Suprapubic skin (tissue), 4 donors: ENCODE measurements at regions not wholly inside any gene's neighbourhood (a gene's known extent, or its start where the extent isn't known, plus 50 kb on each side); places are given as distances from the start of the nearest gene placed in this dataset.

Experiments used
- DNase-seq, 2 donors: peaks; one replicate each; pipeline ENCODE4 v3.0.0-alpha.2; 2019; ENCODE audit warnings: low spot score in 2 of 2
- H3K27ac ChIP-seq: fragments of 200-600 bp; sonication (generic); one replicate; pipeline ENCODE4 v1.5.1; 2019
- H3K27me3 ChIP-seq: fragments of 200-600 bp; sonication (generic); one replicate; pipeline ENCODE4 v1.5.1; 2019
- H3K36me3 ChIP-seq: fragments of 200-600 bp; sonication (generic); one replicate; pipeline ENCODE4 v1.5.1; 2019
- H3K4me1 ChIP-seq: fragments of 200-600 bp; sonication (generic); one replicate; pipeline ENCODE4 v1.5.1; 2019
- H3K4me3 ChIP-seq: fragments of 200-600 bp; sonication (generic); one replicate; pipeline ENCODE4 v1.5.1; 2019; ENCODE audit warnings: mild to moderate bottlenecking
- H3K9me3 ChIP-seq: fragments of 200-600 bp; sonication (generic); one replicate; pipeline ENCODE4 v1.5.1; 2019
- CTCF ChIP-seq, 2 donors: fragments of 200-600 bp in 1 of 2; fragments of 450-650 bp in 1 of 2; sonication (generic) in 1 of 2; IDR thresholded peaks; one replicate each; pipeline ENCODE4 v1.5.1; 2016 to 2019; ENCODE audit warnings: antibody characterized with exemption in 2 of 2, mild to moderate bottlenecking in 1 of 2, moderate library complexity in 1 of 2
- EP300 ChIP-seq: sonication (generic); formaldehyde crosslinking; IDR thresholded peaks from one replicate; pipeline ENCODE4 v1.6.1; 2017; ENCODE audit warnings: antibody characterized with exemption
- POLR2A ChIP-seq, 2 donors: fragments of 450-650 bp; IDR thresholded peaks; one replicate each; pipeline ENCODE4 v1.6.1; 2017; ENCODE audit warnings: antibody characterized with exemption in 2 of 2, mild to moderate bottlenecking in 2 of 2, moderate library complexity in 2 of 2
- POLR2AphosphoS5 ChIP-seq, 3 donors: sonication (generic); formaldehyde crosslinking; IDR thresholded peaks; one replicate each; pipeline ENCODE4 v1.6.1; 2017; ENCODE audit warnings: antibody characterized with exemption in 3 of 3
- WGBS: methylation state at CpG from one replicate; pipeline ENCODE4 v1.1.5; 2018; 5-methylcytosine and 5-hydroxymethylcytosine counted together

- H3K27me3 ChIP-seq: no peaks in the 10 kb centered on the region
- H3K36me3 ChIP-seq: no peaks in the 10 kb centered on the region
- peaks cover 33% of the 10 kb centered on the region for H3K4me1 ChIP-seq
- H3K27ac ChIP-seq: no peak overlapping the region
- DNase-seq: no peak
- no peak overlapping the region for H3K4me3 ChIP-seq
- WGBS: 82% methylated on average over 3 of the region's 5 CpGs
- TF ChIP-seq POLR2AphosphoS5 (IDR thresholded peaks at IDR 0.05) (no peak), POLR2A (IDR thresholded peaks at IDR 0.05) (no peak), EP300 (no peak), CTCF (IDR thresholded peaks at IDR 0.05) (no peak)
- no peaks in the 10 kb centered on the region for H3K9me3 ChIP-seq
These were observed 172.8 kb downstream of the GLI2 start for GRCh38 chr2:120908314-120908975.

DNA sequence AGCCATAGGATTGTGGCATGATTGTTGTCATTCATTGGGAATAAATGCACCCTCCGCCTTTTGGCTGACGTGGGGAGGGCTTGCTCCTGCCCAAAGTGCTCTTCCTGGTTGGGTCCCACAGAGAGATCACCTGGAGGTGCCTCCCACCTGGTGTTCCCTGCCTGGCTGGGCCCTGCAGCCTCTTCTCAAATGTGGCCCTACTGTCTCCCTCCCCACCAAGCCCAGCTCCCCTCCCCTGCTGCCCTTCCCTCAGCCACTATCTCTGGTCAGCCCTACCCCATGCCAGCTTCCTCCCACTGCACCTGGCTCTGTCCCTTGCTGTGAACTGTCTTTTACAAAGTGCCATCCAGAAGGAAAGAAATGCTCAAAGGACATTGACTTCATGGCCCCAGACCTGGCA lies 173.4 kb downstream of the GLI2 start:
- Histone ChIP-seq H3K4me1 (peaks cover 38% of the 10 kb centered on the region), H3K4me3 (no peak overlapping the region)

DNA sequence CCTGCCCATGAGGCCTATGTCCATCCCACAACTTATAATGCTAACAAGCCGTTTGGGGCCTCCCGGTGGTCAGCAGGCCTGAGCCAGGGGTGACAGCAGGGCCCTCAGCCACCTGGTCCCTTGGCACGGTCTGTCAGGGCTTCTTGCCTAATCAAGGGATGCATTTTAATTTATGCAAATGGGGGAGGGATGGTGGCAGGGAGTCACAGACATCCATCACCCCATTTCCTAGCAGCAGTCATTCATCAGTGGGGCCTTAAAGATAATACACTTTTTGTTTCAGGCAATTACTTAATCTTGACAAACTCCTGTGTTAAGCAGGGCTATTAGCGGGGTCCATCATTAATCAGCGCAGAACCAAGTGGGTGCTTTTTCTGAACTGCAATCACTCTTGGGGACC lies 174.5 kb downstream of the GLI2 start:
- peaks cover 43% of the 10 kb centered on the region for H3K4me1 ChIP-seq
- no peaks in the 10 kb centered on the region for H3K27me3 ChIP-seq
- H3K36me3 ChIP-seq: no peaks in the 10 kb centered on the region
- H3K9me3 ChIP-seq: no peaks in the 10 kb centered on the region
- DNase-seq: no peak
- TF ChIP-seq EP300 (no peak), CTCF (IDR thresholded peaks at IDR 0.05) (no peak), POLR2A (IDR thresholded peaks at IDR 0.05) (no peak), POLR2AphosphoS5 (IDR thresholded peaks at IDR 0.05) (no peak)
- no peak overlapping the region for H3K4me3 ChIP-seq
- 92% methylated on average over 2 of the region's 5 CpGs for WGBS
- H3K27ac ChIP-seq: peak overlapping the region; percentile 1

More for the DNA sequence above, 173.4 kb downstream of the GLI2 start:
- no peak for DNase-seq
- TF ChIP-seq POLR2A (IDR thresholded peaks at IDR 0.05) (no peak), POLR2AphosphoS5 (IDR thresholded peaks at IDR 0.05) (no peak), CTCF (IDR thresholded peaks at IDR 0.05) (no peak), EP300 (no peak)
- Histone ChIP-seq H3K9me3 (no peaks in the 10 kb centered on the region), H3K36me3 (no peaks in the 10 kb centered on the region), H3K27ac (no peak overlapping the region), H3K27me3 (no peaks in the 10 kb centered on the region)
- 60% methylated on average over 1 of the region's 2 CpGs for WGBS

DNA sequence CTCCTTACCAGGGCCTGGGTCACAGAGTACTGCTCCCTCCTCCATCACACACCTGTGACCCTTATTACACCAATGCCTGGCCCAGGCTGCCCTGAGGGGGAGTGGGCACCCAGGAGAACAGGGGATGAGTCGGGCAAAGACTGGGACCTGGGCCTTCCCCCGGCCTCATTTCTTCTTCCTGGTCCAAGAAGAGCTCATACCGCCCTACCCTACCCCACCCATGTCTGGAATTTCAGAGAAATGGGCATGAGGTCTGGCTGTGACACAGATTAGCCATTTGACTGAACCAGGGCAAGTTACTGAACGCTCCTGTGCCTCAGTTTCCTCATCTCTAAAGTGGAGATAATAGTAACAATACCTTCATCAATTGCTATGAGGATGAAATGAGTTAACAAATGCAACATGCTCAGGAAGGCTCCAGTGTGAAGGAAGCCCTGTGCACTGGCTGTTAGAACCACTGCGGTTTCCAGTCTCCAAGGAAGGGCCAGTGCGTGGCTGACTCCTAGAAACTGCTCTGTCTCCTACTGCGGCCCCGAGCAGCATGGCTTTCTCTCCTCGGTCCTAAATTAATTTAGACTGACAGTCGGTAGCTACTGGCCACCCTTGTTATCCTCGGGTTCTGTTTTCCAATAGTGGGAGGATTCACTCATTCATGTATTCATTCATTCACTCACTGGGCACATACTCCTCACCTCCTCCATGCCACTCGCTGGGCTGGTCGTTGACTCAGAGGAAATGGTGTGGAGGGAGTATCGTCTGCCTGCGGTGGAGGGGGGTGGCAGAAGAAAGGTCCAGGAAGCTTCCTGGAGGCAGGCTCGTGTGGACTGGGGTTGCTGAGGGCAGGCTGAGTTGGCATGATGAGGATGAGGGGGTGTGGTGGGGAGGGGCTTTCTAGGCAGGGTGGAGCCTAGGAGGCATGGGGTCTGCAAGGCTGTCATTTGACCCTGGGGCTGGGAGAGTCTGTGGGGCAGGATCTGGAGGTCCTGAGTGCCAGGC lies 175.6 kb downstream of the GLI2 start:
- H3K27me3 ChIP-seq: no peaks in the 10 kb centered on the region
- no peaks in the 10 kb centered on the region for H3K9me3 ChIP-seq
- H3K27ac ChIP-seq: peak overlapping the region; percentile 72
- H3K36me3 ChIP-seq: no peaks in the 10 kb centered on the region
- H3K4me1 ChIP-seq: peaks cover 51% of the 10 kb centered on the region
- 59% methylated on average over 16 of the region's 16 CpGs for WGBS
- DNase-seq: no peak
- H3K4me3 ChIP-seq: no peak overlapping the region
- TF ChIP-seq EP300: no peak
- no peak for TF ChIP-seq POLR2A (IDR thresholded peaks at IDR 0.05)
- no peak for TF ChIP-seq CTCF (IDR thresholded peaks at IDR 0.05)
- TF ChIP-seq POLR2AphosphoS5 (IDR thresholded peaks at IDR 0.05): no peak
